PC-9 (cell line): ENCODE measurements at regions not wholly inside any gene's neighbourhood (a gene's known extent, or its start where the extent isn't known, plus 50 kb on each side); places are given as distances from the start of the nearest gene placed in this dataset.
"Not testable (repeated sequence)": the region's sequence is repeated elsewhere in the genome, so short reads cannot be mapped to it uniquely, and the experiment has no call there.

ENCODE experiments used
- BruUV-seq: library from RNA; stranded (reverse); fragments of 400-500 nt; replicated peaks from 2 replicates; lab custom pipeline; 2021; lab: Mats Ljungman, UMichigan
- CTCF ChIA-PET: fragments of 300-600 bp; sonication (Branson Sonifier 250); formaldehyde crosslinking; loops from one replicate; lab custom pipeline; 2022; ENCODE audit warnings: antibody characterized with exemption; lab: Charles Lee
- POLR2A ChIA-PET: fragments of 300-600 bp; sonication (Branson Sonifier 250); formaldehyde crosslinking; loops from one replicate; lab custom pipeline; 2022; ENCODE audit warnings: antibody characterized with exemption; ENCODE audit not compliant: unreplicated experiment; lab: Charles Lee
- DNase-seq, 2 experiments: peaks; one replicate each; pipeline versions ENCODE4 v3.0.0 to v3.0.0-alpha.2; 2015 to 2022; ENCODE audit warnings: mixed read lengths in 1 of 2
- H2AFZ ChIP-seq: fragments of 200-600 bp; sonication (generic); 2 replicates; pipeline ENCODE4 v1.8.1; 2017; ENCODE audit warnings: antibody characterized with exemption
- H3F3A ChIP-seq: fragments of 200-600 bp; sonication (generic); 2 replicates; pipeline ENCODE4 v1.8.1; 2017; ENCODE audit warnings: antibody characterized with exemption, mild to moderate bottlenecking, low read depth; ENCODE audit not compliant: insufficient read depth
- H3K27ac ChIP-seq: fragments of 200-600 bp; sonication (generic); 2 replicates; pipeline ENCODE4 v1.6.1; 2016; ENCODE audit warnings: mixed run types
- H3K27me3 ChIP-seq: fragments of 200-600 bp; sonication (generic); 2 replicates; pipeline ENCODE4 v1.6.1; 2016; ENCODE audit warnings: low read depth, mixed run types; ENCODE audit not compliant: insufficient read depth
- H3K36me3 ChIP-seq: fragments of 200-600 bp; sonication (generic); 2 replicates; pipeline ENCODE4 v1.6.1; 2016; ENCODE audit warnings: low read depth, mixed run types
- H3K4me1 ChIP-seq: fragments of 200-600 bp; sonication (generic); replicated peaks from 2 replicates; pipeline ENCODE4 v1.6.1; 2016; ENCODE audit warnings: mixed run types; ENCODE audit not compliant: insufficient read depth
- H3K4me2 ChIP-seq: fragments of 200-600 bp; sonication (generic); 2 replicates; pipeline ENCODE4 v1.6.1; 2017; ENCODE audit warnings: mixed run types
- H3K4me3 ChIP-seq: fragments of 200-600 bp; sonication (generic); 2 replicates; pipeline ENCODE4 v1.6.1; 2016; ENCODE audit warnings: mixed run types
- H3K79me2 ChIP-seq: fragments of 200-600 bp; sonication (generic); 2 replicates; pipeline ENCODE4 v1.6.1; 2017; ENCODE audit warnings: low read depth, mixed run types
- H3K9me2 ChIP-seq: fragments of 200-600 bp; sonication (generic); 2 replicates; pipeline ENCODE4 v1.8.1; 2017; ENCODE audit warnings: mild to moderate bottlenecking; ENCODE audit not compliant: insufficient read depth
- H3K9me3 ChIP-seq: fragments of 200-600 bp; sonication (generic); 2 replicates; pipeline ENCODE4 v1.8.1; 2016; ENCODE audit warnings: low read depth; ENCODE audit not compliant: insufficient read depth
- H4K20me1 ChIP-seq: fragments of 200-600 bp; sonication (generic); 2 replicates; pipeline ENCODE4 v1.8.1; 2017; ENCODE audit not compliant: insufficient read depth
- EZH2 ChIP-seq: fragments of 200-600 bp; sonication (generic); IDR thresholded peaks from 2 replicates; pipeline ENCODE4 v1.8.0; 2017; ENCODE audit warnings: antibody characterized with exemption, low read depth
- intact Hi-C: fragments of 100-400 bp; cut with micrococcal nuclease; formaldehyde crosslinking; loops from one replicate; pipeline ENCODE4 v1.10.0; 2022; ENCODE audit not compliant: unreplicated experiment
- TF ChIP-seq, protein P1 (sequence below): fragments of 200-600 bp; sonication (generic); conservative IDR thresholded peaks from 2 replicates; pipeline ENCODE4 v1.6.1; 2017; ENCODE audit warnings: mixed run types, antibody characterized with exemption, mild to moderate bottlenecking, moderate library complexity

GRCh38 chr14:106010783-106011182 is 484.4 kb downstream of the TMEM121 start:
- Histone ChIP-seq H3K27ac (no peak overlapping the region), H3K4me1 (no peaks in the 10 kb centered on the region), H3K9me3 (no peaks in the 10 kb centered on the region), H2AFZ (no peak overlapping the region), H3K79me2 (no peaks in the 10 kb centered on the region), H3K9me2 (no peaks in the 10 kb centered on the region), H3K27me3 (peaks cover 27% of the 10 kb centered on the region), H3K4me3 (no peak overlapping the region), H3K36me3 (no peaks in the 10 kb centered on the region), H4K20me1 (no peaks in the 10 kb centered on the region), H3F3A (no peaks in the 10 kb centered on the region), H3K4me2 (no peak overlapping the region)
- no peak for DNase-seq
- intact Hi-C loops = no loop called here
- ChIA-PET POLR2A (no interaction called here), CTCF (no interaction called here)
- no peak for TF ChIP-seq EZH2
- TF ChIP-seq, protein P1, sequence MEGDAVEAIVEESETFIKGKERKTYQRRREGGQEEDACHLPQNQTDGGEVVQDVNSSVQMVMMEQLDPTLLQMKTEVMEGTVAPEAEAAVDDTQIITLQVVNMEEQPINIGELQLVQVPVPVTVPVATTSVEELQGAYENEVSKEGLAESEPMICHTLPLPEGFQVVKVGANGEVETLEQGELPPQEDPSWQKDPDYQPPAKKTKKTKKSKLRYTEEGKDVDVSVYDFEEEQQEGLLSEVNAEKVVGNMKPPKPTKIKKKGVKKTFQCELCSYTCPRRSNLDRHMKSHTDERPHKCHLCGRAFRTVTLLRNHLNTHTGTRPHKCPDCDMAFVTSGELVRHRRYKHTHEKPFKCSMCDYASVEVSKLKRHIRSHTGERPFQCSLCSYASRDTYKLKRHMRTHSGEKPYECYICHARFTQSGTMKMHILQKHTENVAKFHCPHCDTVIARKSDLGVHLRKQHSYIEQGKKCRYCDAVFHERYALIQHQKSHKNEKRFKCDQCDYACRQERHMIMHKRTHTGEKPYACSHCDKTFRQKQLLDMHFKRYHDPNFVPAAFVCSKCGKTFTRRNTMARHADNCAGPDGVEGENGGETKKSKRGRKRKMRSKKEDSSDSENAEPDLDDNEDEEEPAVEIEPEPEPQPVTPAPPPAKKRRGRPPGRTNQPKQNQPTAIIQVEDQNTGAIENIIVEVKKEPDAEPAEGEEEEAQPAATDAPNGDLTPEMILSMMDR = no peak
- no TSS peak for BruUV-seq

DNA sequence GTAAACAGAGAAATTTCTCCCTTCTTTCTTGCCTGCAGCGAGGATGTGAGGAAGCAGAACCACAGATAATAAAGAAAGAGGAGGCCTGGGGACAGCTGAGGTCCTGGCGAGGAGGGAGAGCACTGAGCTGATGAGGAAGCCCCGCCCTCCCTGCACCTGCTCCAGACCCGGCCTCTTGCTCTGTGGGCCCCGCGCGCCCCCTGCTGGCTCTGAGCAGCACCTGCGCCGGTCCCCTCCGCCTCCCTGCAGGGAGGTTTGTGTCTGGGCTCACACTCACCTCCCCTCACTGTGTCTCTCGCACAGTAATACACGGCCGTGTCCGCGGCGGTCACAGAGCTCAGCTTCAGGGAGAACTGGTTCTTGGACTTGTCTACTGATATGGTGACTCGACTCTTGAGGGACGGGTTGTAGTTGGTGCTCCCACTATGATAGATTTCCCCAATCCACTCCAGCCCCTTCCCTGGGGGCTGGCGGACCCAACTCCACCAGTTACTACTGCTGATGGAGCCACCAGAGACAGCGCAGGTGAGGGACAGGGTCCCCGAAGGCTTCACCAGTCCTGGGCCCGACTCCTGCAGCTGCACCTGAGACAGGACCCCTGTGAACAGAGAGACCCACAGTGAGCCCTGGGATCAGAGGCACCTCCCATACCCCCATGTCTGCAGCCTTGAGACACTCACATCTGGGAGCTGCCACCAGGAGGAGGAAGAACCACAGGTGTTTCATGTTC is 485.4 kb downstream of the TMEM121 start:
- DNase-seq = peak in 1 of 2 experiments; percentile 48
- TF ChIP-seq, protein P1 = peak; percentile 69
- H3K9me3 ChIP-seq, H3K4me2 ChIP-seq, H3K4me3 ChIP-seq, H3K4me1 ChIP-seq, H3F3A ChIP-seq, BruUV-seq, H2AFZ ChIP-seq, CTCF ChIA-PET, H3K36me3 ChIP-seq, H3K27ac ChIP-seq, POLR2A ChIA-PET, intact Hi-C loops, H3K9me2 ChIP-seq, H3K79me2 ChIP-seq, H4K20me1 ChIP-seq: not testable (repeated sequence)
- peaks cover 32% of the 10 kb centered on the region for H3K27me3 ChIP-seq

- H3K79me2 ChIP-seq, POLR2A ChIA-PET, H3K36me3 ChIP-seq, H3F3A ChIP-seq, H3K4me2 ChIP-seq, H3K27ac ChIP-seq, H2AFZ ChIP-seq, H3K4me1 ChIP-seq, intact Hi-C loops, H4K20me1 ChIP-seq, DNase-seq, H3K9me3 ChIP-seq, H3K9me2 ChIP-seq, BruUV-seq, CTCF ChIA-PET, H3K4me3 ChIP-seq: not testable (repeated sequence)
- peaks cover 32% of the 10 kb centered on the region for H3K27me3 ChIP-seq
Measured at GRCh38 chr14:106012361-106012725, 486.0 kb downstream of the TMEM121 start.
